AML-193 (cell line): ENCODE measurements at regions not wholly inside any gene's neighbourhood (a gene's known extent, or its start where the extent isn't known, plus 50 kb on each side); places are given as distances from the start of the nearest gene placed in this dataset.

Experiments used
- DNase-seq, 2 experiments: peaks; one replicate each; lab custom pipeline; 2025; lab: John Stamatoyannopoulos, UW

GRCh38 chr7:15855525-15856109, 169.1 kb upstream of the MEOX2 start:
- DNase-seq: no peak

GRCh38 chr7:15854841-15855524, 168.5 kb upstream of the MEOX2 start:
- DNase-seq: no peak

GRCh38 chr7:15853832-15854470, 167.5 kb upstream of the MEOX2 start:
- no peak for DNase-seq

- no peak for DNase-seq
Observed at GRCh38 chr7:15851201-15851600, 164.7 kb upstream of the MEOX2 start.

DNA sequence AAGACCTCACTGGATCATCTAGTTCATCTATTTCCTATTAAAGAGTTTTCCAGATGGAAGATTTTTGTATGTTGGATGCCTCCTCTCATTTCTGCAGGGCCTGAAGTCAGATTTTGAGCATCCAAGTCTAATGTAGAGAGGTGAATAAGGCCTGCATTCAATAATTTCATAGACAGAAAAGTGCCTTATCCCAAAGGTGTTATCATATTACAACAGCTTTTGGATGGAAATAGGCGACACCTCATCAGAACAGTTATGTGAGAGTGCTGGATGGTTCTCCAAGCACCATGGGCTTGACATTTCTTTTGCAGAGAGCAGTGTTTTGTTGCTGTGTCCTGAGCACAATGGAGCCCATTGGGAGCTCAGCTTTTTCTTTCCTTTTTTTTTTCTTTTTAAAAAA, 162.4 kb upstream of the MEOX2 start:
- DNase-seq: no peak

- no peak for DNase-seq
Observed at GRCh38 chr7:15848362-15848761, 161.9 kb upstream of the MEOX2 start.

GRCh38 chr7:15845868-15846267, 159.4 kb upstream of the MEOX2 start:
- DNase-seq: no peak

GRCh38 chr7:15845461-15845860, 159.0 kb upstream of the MEOX2 start:
- DNase-seq: no peak

- no peak for DNase-seq
Observed at GRCh38 chr7:15839416-15840100, 153.1 kb upstream of the MEOX2 start.

GRCh38 chr7:15838265-15838664, 151.8 kb upstream of the MEOX2 start:
- DNase-seq: no peak

DNA sequence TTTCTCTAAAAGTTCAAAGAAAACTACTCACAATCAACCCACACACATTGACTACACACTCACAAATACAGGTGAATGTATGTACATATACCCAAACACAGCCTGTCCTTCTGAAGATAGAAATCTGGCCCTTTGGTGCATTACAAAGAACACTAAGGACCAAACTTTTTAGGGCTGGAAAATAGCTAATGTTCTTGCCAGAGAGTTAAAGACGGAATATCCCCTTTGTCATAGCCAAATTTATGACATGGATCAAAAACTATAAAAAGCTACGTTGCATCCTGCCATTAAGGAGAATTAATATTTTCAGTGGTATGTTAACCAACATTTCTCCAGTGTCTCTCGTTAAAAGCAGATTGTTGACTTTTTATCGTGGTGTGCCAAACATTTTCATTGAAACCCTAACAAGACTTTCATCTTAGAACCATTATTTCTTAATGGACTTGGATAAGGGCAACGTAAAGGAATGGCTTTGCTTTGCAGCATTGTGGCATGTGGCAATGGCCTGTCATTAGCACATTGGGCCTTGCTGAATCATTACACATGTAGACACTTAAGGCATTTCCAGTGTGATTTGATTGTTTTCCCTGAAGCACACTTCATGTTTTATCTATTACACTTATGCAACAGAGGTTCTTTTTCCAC, 150.9 kb upstream of the MEOX2 start:
- DNase-seq: no peak

- DNase-seq: no peak
Observed at GRCh38 chr7:15836651-15837050, 150.2 kb upstream of the MEOX2 start.

DNA sequence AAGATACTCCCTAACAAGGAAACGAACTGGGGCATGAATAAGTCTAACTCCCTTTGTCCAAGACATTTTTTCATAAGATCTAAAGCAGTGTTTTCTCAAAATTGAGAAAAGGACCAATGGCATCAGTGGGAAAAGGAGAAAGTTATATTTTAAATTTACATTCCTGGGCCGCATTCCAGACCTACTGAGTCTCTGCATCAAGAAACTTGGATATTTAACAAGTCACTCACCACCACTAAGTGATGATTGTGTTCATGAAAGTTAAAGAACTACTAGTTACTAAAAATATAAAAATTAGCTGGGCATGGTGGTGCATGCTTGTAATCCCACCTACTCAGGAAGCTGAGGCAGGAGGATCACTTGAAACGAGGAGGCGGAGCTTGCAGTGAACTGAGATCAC, 149.6 kb upstream of the MEOX2 start:
- DNase-seq: no peak

DNA sequence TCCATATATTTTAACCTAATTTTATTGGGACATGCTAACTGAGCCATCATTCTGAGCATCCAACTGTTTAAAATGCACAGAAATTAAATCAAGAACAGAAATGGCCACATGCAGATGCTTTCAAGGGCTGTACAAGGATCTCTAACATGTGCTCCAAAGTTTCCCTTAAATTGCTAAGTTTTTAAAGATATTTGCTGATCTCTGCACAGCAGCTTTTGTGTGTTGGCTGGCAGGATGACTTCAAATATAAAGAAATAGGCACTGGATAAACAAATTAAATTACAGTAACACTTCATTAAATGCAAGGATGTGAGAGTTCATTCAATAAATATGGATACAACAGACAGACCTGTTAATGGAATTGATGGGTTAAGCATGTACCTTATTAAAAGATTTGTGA, 148.0 kb upstream of the MEOX2 start:
- DNase-seq: no peak

GRCh38 chr7:15832996-15833395, 146.5 kb upstream of the MEOX2 start:
- no peak for DNase-seq

DNA sequence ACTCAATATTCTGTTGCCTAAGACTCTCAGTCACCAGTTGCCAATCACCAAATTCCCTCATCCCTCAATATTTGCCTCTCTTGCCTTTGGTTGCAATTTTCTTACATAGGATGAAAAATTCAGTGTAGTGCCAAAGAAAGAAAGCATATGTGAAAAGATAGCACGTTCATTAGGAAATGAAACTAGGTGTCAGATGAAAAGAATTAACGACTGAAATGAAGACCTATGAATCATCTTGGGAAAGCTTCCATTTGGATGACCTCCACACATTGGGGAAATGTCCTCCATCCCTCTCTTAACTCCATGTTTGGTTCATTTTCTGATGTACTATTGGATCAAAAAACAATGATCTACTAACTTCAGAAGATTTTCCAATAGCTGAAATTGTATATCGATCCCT, 145.1 kb upstream of the MEOX2 start:
- no peak for DNase-seq

DNA sequence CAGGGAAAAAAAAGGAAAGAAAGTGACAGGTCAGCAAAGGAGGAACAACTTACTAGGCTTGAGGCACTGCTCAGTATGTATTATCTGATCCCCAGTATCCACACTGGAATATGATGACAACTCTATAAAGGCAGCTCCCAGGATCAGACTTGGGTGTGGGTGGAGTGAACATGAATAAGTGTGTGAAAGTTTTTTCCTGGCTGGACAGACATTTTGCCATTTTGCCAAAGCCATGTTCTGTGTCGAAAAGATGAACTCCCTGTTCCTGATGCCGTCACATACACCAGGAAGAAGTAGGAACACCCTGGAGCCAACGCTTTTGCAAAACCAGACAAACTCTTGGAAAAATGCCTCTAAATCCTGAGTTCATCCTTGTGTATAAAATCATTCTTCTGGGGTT, 143.2 kb upstream of the MEOX2 start:
- DNase-seq: no peak

DNA sequence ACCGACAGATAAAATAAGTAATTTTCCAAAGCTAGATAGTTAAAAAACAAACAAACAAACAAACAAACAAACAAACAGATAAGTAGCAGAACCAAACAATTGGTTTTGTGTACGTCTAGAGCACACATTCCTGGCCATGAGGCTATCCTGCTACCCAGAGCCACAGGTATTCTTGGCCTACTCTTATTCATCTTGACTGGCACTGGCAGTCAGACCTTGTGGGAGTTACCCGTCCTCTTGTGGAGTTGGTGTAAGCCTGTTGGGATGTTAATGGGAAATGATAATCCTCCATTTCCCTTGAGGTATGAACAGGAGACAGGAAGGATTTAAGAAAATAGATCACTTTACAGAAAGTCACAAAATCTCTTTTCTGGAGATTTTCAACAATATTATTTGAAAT, 142.4 kb upstream of the MEOX2 start:
- DNase-seq: no peak

DNA sequence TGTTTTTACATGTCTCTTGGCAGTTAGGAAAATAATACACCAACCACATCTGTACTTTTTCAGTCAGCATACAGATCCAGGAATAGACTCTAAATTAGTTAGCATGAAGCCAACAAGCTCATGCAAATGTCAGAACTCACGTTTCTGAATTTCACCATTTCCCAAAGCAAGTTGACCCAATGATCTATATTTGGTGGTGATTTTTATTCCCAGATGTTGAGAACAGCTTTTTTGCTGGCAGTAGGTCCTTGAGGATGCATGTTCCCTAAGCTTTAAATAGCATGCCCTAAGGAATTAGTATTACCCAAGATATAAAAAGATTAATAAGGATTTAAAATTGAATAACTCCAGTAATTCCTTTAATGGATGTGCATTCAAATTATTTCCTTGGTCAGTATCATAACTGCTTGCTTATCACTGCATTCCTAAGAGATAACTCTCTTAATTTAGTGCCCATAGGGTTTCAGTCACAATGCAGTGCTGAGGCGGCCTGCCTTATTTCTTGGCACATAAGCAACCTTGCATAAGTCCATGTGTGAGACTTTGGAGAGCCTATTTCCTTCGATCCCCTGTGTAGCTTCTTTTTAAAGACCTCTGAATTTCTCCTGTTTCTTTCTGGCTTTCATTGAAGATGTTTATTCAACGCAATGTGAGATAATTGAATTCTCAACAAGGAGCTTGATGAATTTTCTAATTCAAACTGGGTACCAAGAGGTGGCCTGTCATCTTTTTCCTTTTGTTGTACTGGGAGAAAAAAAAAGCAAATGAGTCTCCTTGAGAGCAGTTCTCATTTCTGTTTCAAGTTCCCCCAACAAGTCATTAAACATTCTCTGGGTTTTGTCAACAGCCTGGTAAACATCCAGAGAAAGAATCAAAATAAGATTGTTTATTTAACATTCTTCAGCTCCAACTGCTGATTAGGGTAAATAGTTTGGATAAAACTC, 135.3 kb upstream of the MEOX2 start:
- DNase-seq: no peak

DNA sequence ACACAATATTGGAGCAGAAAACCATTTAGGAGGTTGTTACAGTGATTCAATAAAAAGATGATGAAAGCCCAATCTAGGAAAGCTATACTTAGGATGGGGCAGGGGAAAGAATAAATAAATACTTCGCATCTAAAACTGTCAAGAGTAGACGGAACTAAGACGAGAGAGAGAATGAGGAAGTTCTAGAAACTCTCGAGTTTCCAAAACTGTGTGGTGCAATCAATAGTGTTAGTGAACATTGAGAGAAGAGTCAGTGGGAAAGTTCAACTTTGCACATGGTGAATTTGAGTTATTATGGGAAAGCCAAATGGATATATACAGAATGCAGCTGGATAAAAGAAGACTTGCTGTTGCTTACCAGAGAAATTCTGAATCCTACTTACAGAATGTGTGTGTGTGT, 133.8 kb upstream of the MEOX2 start:
- no peak for DNase-seq

GRCh38 chr7:15816835-15817426, 130.4 kb upstream of the MEOX2 start:
- no peak for DNase-seq
